ENCODE measurements at regions not wholly inside any gene's neighbourhood (a gene's known extent, or its start where the extent isn't known, plus 50 kb on each side); places are given as distances from the start of the nearest gene placed in this dataset.

DNA sequence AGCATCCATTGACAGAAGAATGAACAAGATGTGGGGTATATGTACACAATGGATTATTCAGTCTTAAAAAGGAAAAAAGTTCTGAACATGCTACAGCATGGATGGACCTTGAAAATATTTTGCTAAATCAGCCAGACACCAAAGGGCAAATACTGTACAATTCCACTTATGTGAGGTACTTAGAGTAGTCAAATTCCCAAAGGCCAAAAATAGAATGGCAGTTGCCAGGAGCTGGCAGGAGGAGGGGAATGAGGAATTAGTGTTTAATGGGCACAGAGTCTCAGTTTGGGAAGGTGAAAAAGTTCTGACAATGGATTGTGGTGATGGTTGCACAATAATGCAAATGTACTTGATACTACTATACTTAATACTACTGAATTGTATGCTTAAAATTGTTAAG, 193.2 kb downstream of the MBD2 start:
- DNase-seq (ENCODE audit: extremely low read depth, low read depth), result no peak
- H3K4me3 ChIP-seq (replicated peaks; ENCODE audit: low read depth, low read length), result no peak overlapping the region
- TF ChIP-seq, protein P1, sequence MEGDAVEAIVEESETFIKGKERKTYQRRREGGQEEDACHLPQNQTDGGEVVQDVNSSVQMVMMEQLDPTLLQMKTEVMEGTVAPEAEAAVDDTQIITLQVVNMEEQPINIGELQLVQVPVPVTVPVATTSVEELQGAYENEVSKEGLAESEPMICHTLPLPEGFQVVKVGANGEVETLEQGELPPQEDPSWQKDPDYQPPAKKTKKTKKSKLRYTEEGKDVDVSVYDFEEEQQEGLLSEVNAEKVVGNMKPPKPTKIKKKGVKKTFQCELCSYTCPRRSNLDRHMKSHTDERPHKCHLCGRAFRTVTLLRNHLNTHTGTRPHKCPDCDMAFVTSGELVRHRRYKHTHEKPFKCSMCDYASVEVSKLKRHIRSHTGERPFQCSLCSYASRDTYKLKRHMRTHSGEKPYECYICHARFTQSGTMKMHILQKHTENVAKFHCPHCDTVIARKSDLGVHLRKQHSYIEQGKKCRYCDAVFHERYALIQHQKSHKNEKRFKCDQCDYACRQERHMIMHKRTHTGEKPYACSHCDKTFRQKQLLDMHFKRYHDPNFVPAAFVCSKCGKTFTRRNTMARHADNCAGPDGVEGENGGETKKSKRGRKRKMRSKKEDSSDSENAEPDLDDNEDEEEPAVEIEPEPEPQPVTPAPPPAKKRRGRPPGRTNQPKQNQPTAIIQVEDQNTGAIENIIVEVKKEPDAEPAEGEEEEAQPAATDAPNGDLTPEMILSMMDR (IDR thresholded peaks at IDR 0.05; ENCODE audit: low read depth, low read length, missing control alignments), result no peak

DNA sequence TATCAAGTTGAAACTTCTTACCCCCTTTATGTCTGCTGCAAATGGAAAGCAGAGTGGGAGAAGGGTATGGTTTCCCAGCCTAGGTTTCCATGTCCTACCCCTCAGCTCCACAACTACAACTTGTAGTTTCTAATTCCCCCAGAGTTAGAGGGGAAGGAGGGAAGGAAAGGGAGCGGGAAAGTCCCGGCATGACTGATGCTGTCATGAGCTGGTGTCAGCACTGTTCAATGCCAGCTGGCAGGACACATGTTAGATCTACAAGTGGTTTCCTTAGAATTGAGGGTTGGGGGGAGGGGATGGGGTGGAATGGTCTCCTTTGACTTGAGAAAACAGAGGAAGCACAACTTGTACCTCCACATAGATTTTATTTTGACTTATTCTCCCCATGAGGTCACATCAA, 194.0 kb downstream of the MBD2 start:
- TF ChIP-seq, protein P1 (IDR thresholded peaks at IDR 0.05; ENCODE audit: low read depth, low read length, missing control alignments), result no peak
- no peak overlapping the region for H3K4me3 ChIP-seq (replicated peaks; ENCODE audit: low read depth, low read length)
- DNase-seq (ENCODE audit: extremely low read depth, low read depth), result no peak

DNA sequence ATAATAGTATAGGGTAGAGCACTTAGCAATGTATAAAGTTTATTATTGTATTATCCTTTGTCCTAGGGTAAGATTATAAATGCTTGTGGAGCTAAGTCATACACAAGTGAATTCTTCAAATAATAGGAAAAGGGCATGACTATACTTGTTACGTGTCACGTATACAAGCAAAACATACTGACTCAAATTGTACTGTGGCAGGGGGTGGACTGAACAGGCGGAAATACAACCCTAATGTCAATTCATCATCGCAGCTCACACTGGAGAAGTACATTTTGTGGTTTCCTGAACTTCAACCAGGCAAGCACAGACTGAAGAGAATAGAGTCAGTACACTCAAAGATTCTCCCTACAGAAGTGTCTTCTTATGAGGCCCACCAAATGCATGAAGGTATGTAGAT, 201.0 kb downstream of the MBD2 start:
- no peak overlapping the region for H3K4me3 ChIP-seq (replicated peaks; ENCODE audit: low read depth, low read length)
- DNase-seq (ENCODE audit: extremely low read depth, low read depth), result no peak
- TF ChIP-seq, protein P1 (IDR thresholded peaks at IDR 0.05; ENCODE audit: low read depth, low read length, missing control alignments), result no peak

DNA sequence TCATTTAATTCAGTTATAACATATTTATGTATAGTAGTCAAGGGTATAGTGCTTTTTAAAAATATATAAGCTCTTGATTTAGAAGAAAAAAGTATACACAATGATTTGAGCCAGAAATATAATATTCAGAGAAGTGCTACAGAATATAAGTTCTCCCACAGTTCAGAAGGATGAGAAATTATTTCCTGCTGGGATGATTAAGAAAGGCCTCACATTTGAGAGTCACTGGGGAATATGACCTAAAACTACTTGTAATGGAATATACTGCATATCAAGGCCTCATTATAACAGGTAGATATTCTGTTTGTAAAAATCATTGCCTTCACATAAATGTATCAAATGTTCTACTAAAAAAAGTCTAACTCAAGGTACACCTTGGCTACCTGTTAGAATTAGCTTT, 203.5 kb downstream of the MBD2 start:
- DNase-seq (ENCODE audit: extremely low read depth, low read depth), result no peak
- H3K4me3 ChIP-seq (replicated peaks; ENCODE audit: low read depth, low read length), result no peak overlapping the region
- TF ChIP-seq, protein P1 (IDR thresholded peaks at IDR 0.05; ENCODE audit: low read depth, low read length, missing control alignments), result no peak

DNA sequence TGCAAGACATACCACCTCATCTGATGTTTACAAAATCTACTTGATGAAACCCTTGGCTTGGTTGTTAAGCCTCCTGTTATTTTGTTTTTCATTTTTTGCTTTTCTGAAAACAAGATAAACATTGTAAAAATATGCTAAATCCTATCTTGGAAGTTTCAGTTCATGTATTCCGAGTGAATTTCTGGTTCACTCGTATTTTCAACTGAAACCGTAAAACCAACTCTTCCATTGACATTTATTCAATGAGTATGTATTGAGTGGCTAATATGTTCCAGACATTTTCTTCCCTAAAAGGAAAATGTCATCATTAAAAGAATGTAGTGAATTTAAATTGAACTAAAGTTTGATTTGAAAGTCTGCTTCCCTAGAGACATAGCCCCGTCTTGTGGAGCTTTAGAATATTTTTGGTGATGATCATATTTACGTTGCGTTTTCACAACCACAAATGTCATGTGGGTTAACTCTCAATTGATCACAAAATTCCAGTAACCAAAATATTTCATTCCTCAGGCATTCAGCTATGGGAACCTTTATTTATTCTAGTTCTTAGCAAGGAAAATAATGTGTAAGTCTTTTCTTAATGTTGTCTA, 204.2 kb downstream of the MBD2 start:
- TF ChIP-seq, protein P1 (IDR thresholded peaks at IDR 0.05; ENCODE audit: low read depth, low read length, missing control alignments), result no peak
- no peak overlapping the region for H3K4me3 ChIP-seq (replicated peaks; ENCODE audit: low read depth, low read length)
- DNase-seq (ENCODE audit: extremely low read depth, low read depth), result no peak

DNA sequence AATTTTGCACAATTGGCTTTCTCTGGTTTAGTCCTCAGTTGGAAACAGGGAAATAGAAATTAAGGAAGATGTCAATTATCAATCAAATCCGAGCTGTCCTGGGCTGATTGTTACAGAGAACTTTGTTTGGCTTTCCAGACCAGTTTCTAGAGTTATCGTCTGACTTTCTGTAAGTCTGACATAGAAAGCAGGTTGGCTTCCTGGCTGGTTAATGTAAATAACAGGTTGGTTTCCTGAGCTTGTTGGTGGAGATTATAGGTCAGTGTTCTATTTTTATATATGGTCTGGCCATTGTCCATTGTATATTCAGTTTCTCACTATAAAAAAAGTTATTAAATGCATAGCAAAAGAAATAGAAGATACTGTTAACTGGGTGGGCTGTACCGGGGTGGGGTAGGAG, 204.8 kb downstream of the MBD2 start:
- TF ChIP-seq, protein P1 (IDR thresholded peaks at IDR 0.05; ENCODE audit: low read depth, low read length, missing control alignments), result no peak
- no peak for DNase-seq (ENCODE audit: extremely low read depth, low read depth)
- no peak overlapping the region for H3K4me3 ChIP-seq (replicated peaks; ENCODE audit: low read depth, low read length)

DNA sequence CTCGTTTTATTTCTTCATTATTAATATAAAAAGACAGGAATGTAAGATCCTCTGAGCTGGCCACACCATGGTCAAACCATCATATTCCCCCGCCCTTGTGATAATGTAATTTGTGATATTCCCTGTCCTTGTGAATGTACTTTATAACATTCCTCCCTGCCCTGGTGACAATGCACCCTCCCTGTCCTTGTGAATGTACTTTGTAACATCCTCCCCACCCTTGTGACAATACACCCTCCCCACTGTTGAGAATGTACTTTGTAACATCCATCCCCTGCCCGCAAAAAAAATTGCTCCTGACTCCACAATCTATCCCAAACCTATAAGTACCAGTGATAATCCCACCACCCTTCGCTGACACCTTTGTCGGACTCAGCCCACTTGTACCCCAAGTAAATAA, 211.0 kb downstream of the MBD2 start:
- TF ChIP-seq, protein P1 (IDR thresholded peaks at IDR 0.05; ENCODE audit: low read depth, low read length, missing control alignments), result no peak
- H3K4me3 ChIP-seq (replicated peaks; ENCODE audit: low read depth, low read length), result no peak overlapping the region
- DNase-seq (ENCODE audit: extremely low read depth, low read depth), result no peak

Measured in HFF-Myc (cell line).